H1 (cell line): ENCODE measurements at regions not wholly inside any gene's neighbourhood (a gene's known extent, or its start where the extent isn't known, plus 50 kb on each side); places are given as distances from the start of the nearest gene placed in this dataset.

Experiments
- CTCF ChIA-PET: fragments of 300-600 bp; sonication (Branson Sonifier 250); formaldehyde crosslinking; loops from one replicate; lab custom pipeline; 2021; ENCODE audit not compliant: partially characterized antibody; lab: Charles Lee
- POLR2A ChIA-PET: fragments of 300-600 bp; sonication (Branson Sonifier 250); formaldehyde crosslinking; loops from one replicate; lab custom pipeline; 2021; ENCODE audit warnings: inconsistent platforms; ENCODE audit not compliant: partially characterized antibody; lab: Charles Lee
- DNase-seq, 2 experiments: peaks; one replicate each; pipeline versions ENCODE4 v3.0.0 to v3.0.0-alpha.2; 2010 to 2022; ENCODE audit warnings: low spot score in 2 of 2, low read depth in 1 of 2, mixed read lengths in 1 of 2
- FAIRE-seq: peaks from 2 replicates; lab custom pipeline; 2011; peaks lifted over from hg19 to GRCh38; lab: Jason Lieb, UNC
- H2AFZ ChIP-seq: 2 replicates; pipeline ENCODE4 v1.8.1; 2012; ENCODE audit warnings: low read length, inconsistent platforms
- H2AK5ac ChIP-seq: 2 replicates; pipeline ENCODE4 v1.6.1; 2013; ENCODE audit warnings: low read depth, low read length
- H2BK120ac ChIP-seq: replicated peaks from 2 replicates; pipeline ENCODE3; 2013; ENCODE audit warnings: low read depth, low read length, inconsistent platforms
- H2BK12ac ChIP-seq: 2 replicates; pipeline ENCODE4 v1.6.1; 2013; ENCODE audit warnings: low read depth, low read length
- H2BK15ac ChIP-seq: 2 replicates; pipeline ENCODE4 v1.6.1; 2013; ENCODE audit warnings: low read length
- H2BK20ac ChIP-seq: 2 replicates; pipeline ENCODE4 v1.6.1; 2013; ENCODE audit warnings: low read length
- H2BK5ac ChIP-seq: 2 replicates; pipeline ENCODE4 v1.6.1; 2013; ENCODE audit warnings: low read depth, low read length
- H3K14ac ChIP-seq: 2 replicates; pipeline ENCODE4 v1.6.1; 2013; ENCODE audit warnings: inconsistent platforms; ENCODE audit not compliant: insufficient read length
- H3K18ac ChIP-seq: 2 replicates; pipeline ENCODE4 v1.6.1; 2013; ENCODE audit warnings: low read length; ENCODE audit errors: extremely low read depth
- H3K23ac ChIP-seq: 2 replicates; pipeline ENCODE4 v1.6.1; 2013; ENCODE audit warnings: inconsistent platforms; ENCODE audit not compliant: insufficient read length
- H3K23me2 ChIP-seq: 2 replicates; pipeline ENCODE4 v1.6.1; 2013; ENCODE audit warnings: low read depth, low read length
- H3K27ac ChIP-seq: 2 replicates; pipeline ENCODE4 v1.6.1; 2011; ENCODE audit warnings: low read depth, low read length, inconsistent platforms
- H3K27me3 ChIP-seq, 4 experiments: replicated peaks in 1 of 4; 1 replicate in 1 of 4; 2 replicates in 3 of 4; pipeline versions ENCODE4 v1.6.1 to v1.8.1; 2011 to 2013; ENCODE audit warnings: low read length in 3 of 4, mild to moderate bottlenecking in 3 of 4, inconsistent platforms in 2 of 4, mixed read lengths in 2 of 4, moderate library complexity in 1 of 4; ENCODE audit not compliant: control insufficient read depth in 3 of 4, insufficient read depth in 3 of 4; ENCODE audit errors: extremely low read depth in 1 of 4
- H3K36me3 ChIP-seq, 4 experiments: 2 replicates each; pipeline versions ENCODE4 v1.6.1 to v1.8.1; 2011 to 2013; ENCODE audit warnings: mild to moderate bottlenecking in 4 of 4, low read length in 3 of 4, moderate library complexity in 2 of 4, control low read depth in 1 of 4, inconsistent platforms in 1 of 4; ENCODE audit not compliant: insufficient read depth in 4 of 4, control insufficient read depth in 2 of 4
- H3K4ac ChIP-seq: replicated peaks from 2 replicates; pipeline ENCODE3; 2013; ENCODE audit warnings: low read length, low read depth, mixed read lengths, inconsistent platforms; ENCODE audit not compliant: insufficient read length
- H3K4me1 ChIP-seq, 4 experiments: replicated peaks in 1 of 4; 1 replicate in 1 of 4; 2 replicates in 3 of 4; pipeline versions ENCODE4 v1.6.1 to v1.8.1; 2011 to 2013; ENCODE audit warnings: low read length in 3 of 4, inconsistent platforms in 2 of 4, mixed read lengths in 1 of 4; ENCODE audit not compliant: insufficient read depth in 4 of 4, control insufficient read depth in 3 of 4
- H3K4me2 ChIP-seq, 2 experiments: 2 replicates each; pipeline versions ENCODE4 v1.6.1 to v1.8.1; 2011 to 2013; ENCODE audit warnings: low read depth in 2 of 2, low read length in 2 of 2, control low read depth in 1 of 2, inconsistent platforms in 1 of 2, mild to moderate bottlenecking in 1 of 2; ENCODE audit not compliant: insufficient read depth in 1 of 2
- H3K4me3 ChIP-seq, 4 experiments: fragments of 200-600, 300-600 bp in 1 of 4; sonication (generic), shearing (Covaris generic), sonication (Bioruptor Twin) in 1 of 4; 2 replicates each; pipeline versions ENCODE4 v1.5.1 to v1.8.1; 2011 to 2016; ENCODE audit warnings: low read length in 4 of 4, low read depth in 3 of 4, control low read depth in 2 of 4, inconsistent platforms in 2 of 4, mild to moderate bottlenecking in 2 of 4, mixed read lengths in 1 of 4, moderate library complexity in 1 of 4; ENCODE audit not compliant: insufficient read depth in 2 of 4; ENCODE audit errors: extremely low read depth in 1 of 4
- H3K56ac ChIP-seq: replicated peaks from 2 replicates; pipeline ENCODE3; 2013; ENCODE audit warnings: low read depth, mild to moderate bottlenecking, mixed read lengths, low read length, inconsistent platforms; ENCODE audit not compliant: insufficient read length
- H3K79me1 ChIP-seq: 2 replicates; pipeline ENCODE4 v1.6.1; 2013; ENCODE audit warnings: low read depth, low read length, control low read depth
- H3K79me2 ChIP-seq, 2 experiments: 2 replicates each; pipeline versions ENCODE4 v1.6.1 to v1.8.1; 2012 to 2013; ENCODE audit warnings: low read length in 2 of 2, mild to moderate bottlenecking in 2 of 2, inconsistent platforms in 1 of 2; ENCODE audit not compliant: insufficient read depth in 2 of 2, control insufficient read depth in 1 of 2
- H3K9ac ChIP-seq, 4 experiments: replicated peaks in 1 of 4; 1 replicate in 1 of 4; 2 replicates in 3 of 4; pipeline versions ENCODE4 v1.6.1 to v1.8.1; 2011 to 2013; ENCODE audit warnings: low read depth in 3 of 4, low read length in 3 of 4, control low read depth in 2 of 4, mild to moderate bottlenecking in 2 of 4, moderate library complexity in 2 of 4, inconsistent platforms in 1 of 4; ENCODE audit errors: extremely low read depth in 1 of 4
- H3K9me3 ChIP-seq, 2 experiments: 2 replicates each; pipeline versions ENCODE4 v1.6.1 to v1.8.1; 2012 to 2013; ENCODE audit warnings: mild to moderate bottlenecking in 2 of 2, moderate library complexity in 2 of 2, control low read depth in 1 of 2, inconsistent platforms in 1 of 2, low read depth in 1 of 2, low read length in 1 of 2, mixed read lengths in 1 of 2; ENCODE audit not compliant: insufficient read depth in 2 of 2
- H4K20me1 ChIP-seq, 2 experiments: replicated peaks in 1 of 2; 2 replicates each; pipeline versions ENCODE3 to v1.8.1; 2011 to 2013; ENCODE audit warnings: inconsistent platforms in 2 of 2, low read length in 2 of 2, mild to moderate bottlenecking in 1 of 2; ENCODE audit not compliant: insufficient read depth in 2 of 2, control insufficient read depth in 1 of 2
- H4K5ac ChIP-seq: 2 replicates; pipeline ENCODE4 v1.6.1; 2013; ENCODE audit warnings: low read length, low read depth, mixed read lengths, inconsistent platforms; ENCODE audit not compliant: insufficient read length
- H4K8ac ChIP-seq: 2 replicates; pipeline ENCODE4 v1.8.0; 2013; ENCODE audit warnings: mild to moderate bottlenecking, moderate library complexity, low read length, inconsistent platforms; ENCODE audit not compliant: insufficient read depth; ENCODE audit errors: extremely low read depth
- H4K91ac ChIP-seq: replicated peaks from 2 replicates; pipeline ENCODE3; 2013; ENCODE audit warnings: low read length, mixed read lengths, inconsistent platforms; ENCODE audit not compliant: insufficient read length
- TAF7 ChIP-seq: optimal IDR thresholded peaks from 2 replicates; pipeline ENCODE3; 2011; ENCODE audit warnings: low read depth, mild to moderate bottlenecking, inconsistent platforms, low read length, moderate library complexity, borderline replicate concordance
- YY1 ChIP-seq: IDR thresholded peaks from 2 replicates; pipeline ENCODE4 v1.6.1; 2011; ENCODE audit warnings: low read depth, mild to moderate bottlenecking, low read length
- whole genome bisulfite sequencing, 2 experiments: shearing (Covaris generic) in 1 of 2; methylation state at CpG; one replicate each; pipeline versions ENCODE4 v1.1.6 to v1.1.7; 2013 to 2015; ENCODE audit warnings: low lambda C conversion rate in 2 of 2, mixed read lengths in 2 of 2, inconsistent platforms in 1 of 2, low coverage in 1 of 2, missing lambda C conversion rate in 1 of 2; ENCODE audit not compliant: insufficient replicate concordance in 2 of 2, insufficient coverage in 1 of 2, insufficient read length in 1 of 2; ENCODE audit errors: extremely low coverage in 1 of 2, missing lambda C conversion rate in 1 of 2; 5-methylcytosine and 5-hydroxymethylcytosine counted together

DNA sequence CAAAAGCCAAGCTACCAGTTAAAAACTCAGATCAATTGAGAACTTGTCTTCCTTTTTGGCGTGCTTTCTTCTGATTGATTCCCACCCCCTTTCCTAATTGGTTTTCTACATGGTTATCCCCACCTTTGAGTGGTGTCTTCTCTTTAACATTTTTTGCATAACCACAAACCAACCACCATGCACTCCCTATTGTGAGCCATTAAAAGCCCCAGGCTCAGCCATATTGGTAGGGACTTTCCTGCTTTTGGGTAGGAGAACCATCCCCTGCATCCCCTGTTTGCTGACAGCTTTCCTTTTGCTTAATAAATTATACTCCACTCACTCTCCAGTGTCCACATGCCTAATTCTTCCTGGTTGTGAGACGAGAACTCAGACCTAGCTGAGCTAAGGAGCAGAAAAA lies 1651.4 kb upstream of the IGFBP7 start:
- Histone ChIP-seq H2BK15ac (no peak overlapping the region), H4K91ac (no peak overlapping the region), H3K56ac (no peak overlapping the region), H3K4me2 (no peak overlapping the region), H4K20me1 (no peaks in the 10 kb centered on the region), H3K23me2 (no peaks in the 10 kb centered on the region), H2BK12ac (no peak overlapping the region), H3K27ac (no peak overlapping the region), H3K18ac (no peak overlapping the region), H2AK5ac (no peak overlapping the region), H3K79me2 (no peaks in the 10 kb centered on the region), H3K9me3 (no peaks in the 10 kb centered on the region), H2BK20ac (no peak overlapping the region), H2BK5ac (no peak overlapping the region), H3K23ac (no peak overlapping the region), H2BK120ac (no peak overlapping the region), H3K4ac (no peak overlapping the region), H4K8ac (no peak overlapping the region), H3K36me3 (no peaks in the 10 kb centered on the region), H3K9ac (no peak overlapping the region), H3K4me1 (peaks cover 0 to under 1% (median 0%) of the 10 kb centered on the region in 4 experiments; a peak in 1 of 7 replicates), H4K5ac (no peak overlapping the region), H3K27me3 (no peaks in the 10 kb centered on the region), H3K14ac (no peak overlapping the region), H2AFZ (no peak overlapping the region), H3K4me3 (no peak overlapping the region), H3K79me1 (no peaks in the 10 kb centered on the region)
- no peak for TF ChIP-seq TAF7
- 0 out of 2 replicates have a peak, but pooled peaks have one; percentile 25 for TF ChIP-seq YY1
- CTCF ChIA-PET = interaction anchor here (0.6 kb wide), 1 partner anchor 10 kb away, joined by 4 read pairs; no protein-coding TSS in a partner anchor
- POLR2A ChIA-PET = no interaction called here
- no peak for DNase-seq
- no peak for FAIRE-seq
- 84% methylated on average over 2 of the region's 2 CpGs; no CpG with 5 or more reads in 1 of the 2 experiments for WGBS, 2 experiments
